H9 (cell line): ENCODE measurements at regions not wholly inside any gene's neighbourhood (a gene's known extent, or its start where the extent isn't known, plus 50 kb on each side); places are given as distances from the start of the nearest gene placed in this dataset.

ENCODE experiments used
- DNase-seq: peaks from one replicate; pipeline ENCODE4 v3.0.0-alpha.2; 2017
- H2AFZ ChIP-seq: one replicate; pipeline ENCODE4 v1.6.1; 2013; ENCODE audit warnings: mild to moderate bottlenecking, low read length, control low read depth, moderate library complexity
- H2AK5ac ChIP-seq: 2 replicates; pipeline ENCODE4 v1.6.1; 2013; ENCODE audit warnings: low read length, control low read depth, mixed read lengths; ENCODE audit not compliant: insufficient read length
- H2BK120ac ChIP-seq: one replicate; pipeline ENCODE4 v1.6.1; 2013; ENCODE audit warnings: low read depth, mild to moderate bottlenecking, low read length, control low read depth, inconsistent platforms; ENCODE audit not compliant: poor library complexity, severe bottlenecking
- H2BK12ac ChIP-seq: 2 replicates; pipeline ENCODE4 v1.6.1; 2013; ENCODE audit warnings: low read length, control low read depth, mixed read lengths, low read depth; ENCODE audit not compliant: insufficient read length
- H2BK15ac ChIP-seq: 2 replicates; pipeline ENCODE4 v1.6.1; 2013; ENCODE audit warnings: low read depth, low read length, control low read depth
- H2BK20ac ChIP-seq: one replicate; pipeline ENCODE4 v1.6.1; 2013; ENCODE audit warnings: low read depth, mild to moderate bottlenecking, low read length, control low read depth, inconsistent platforms; ENCODE audit not compliant: poor library complexity, severe bottlenecking
- H2BK5ac ChIP-seq: 2 replicates; pipeline ENCODE4 v1.6.1; 2013; ENCODE audit warnings: low read length, control low read depth, mixed read lengths; ENCODE audit not compliant: insufficient read length
- H3K14ac ChIP-seq: 2 replicates; pipeline ENCODE4 v1.6.1; 2013; ENCODE audit warnings: low read length, control low read depth; ENCODE audit not compliant: insufficient read depth
- H3K18ac ChIP-seq: 2 replicates; pipeline ENCODE4 v1.6.1; 2013; ENCODE audit warnings: low read depth, mild to moderate bottlenecking, mixed read lengths, low read length, control low read depth; ENCODE audit not compliant: insufficient read length
- H3K23ac ChIP-seq: 2 replicates; pipeline ENCODE4 v1.6.1; 2013; ENCODE audit warnings: low read length, control low read depth, mixed read lengths, low read depth; ENCODE audit not compliant: insufficient read length
- H3K23me2 ChIP-seq: 2 replicates; pipeline ENCODE4 v1.6.1; 2013; ENCODE audit warnings: low read depth, mild to moderate bottlenecking, mixed read lengths, low read length, control low read depth; ENCODE audit not compliant: insufficient read length, poor library complexity, severe bottlenecking
- H3K27ac ChIP-seq: 2 replicates; pipeline ENCODE4 v1.5.1; 2013; ENCODE audit warnings: low read length, control low read depth, mixed read lengths, low read depth; ENCODE audit not compliant: insufficient read length
- H3K27me3 ChIP-seq: 2 replicates; pipeline ENCODE4 v1.6.1; 2013; ENCODE audit warnings: low read length, control low read depth, inconsistent platforms; ENCODE audit not compliant: insufficient read depth
- H3K4ac ChIP-seq: 2 replicates; pipeline ENCODE4 v1.6.1; 2013; ENCODE audit warnings: low read depth, mild to moderate bottlenecking, control low read depth, inconsistent platforms, low read length, moderate library complexity
- H3K4me1 ChIP-seq: 2 replicates; pipeline ENCODE4 v1.6.1; 2013; ENCODE audit warnings: low read length, control low read depth, inconsistent platforms; ENCODE audit not compliant: insufficient read depth
- H3K4me2 ChIP-seq: 2 replicates; pipeline ENCODE4 v1.6.1; 2013; ENCODE audit warnings: low read length, control low read depth, mixed read lengths; ENCODE audit not compliant: insufficient read length, insufficient read depth
- H3K56ac ChIP-seq: 2 replicates; pipeline ENCODE4 v1.6.1; 2013; ENCODE audit warnings: low read depth, mild to moderate bottlenecking, mixed read lengths, low read length, control low read depth; ENCODE audit not compliant: insufficient read length
- H3K79me1 ChIP-seq: 2 replicates; pipeline ENCODE4 v1.6.1; 2013; ENCODE audit warnings: low read depth, mild to moderate bottlenecking, moderate library complexity, low read length, control low read depth, inconsistent platforms; ENCODE audit not compliant: insufficient read depth, poor library complexity, severe bottlenecking
- H3K79me2 ChIP-seq: 2 replicates; pipeline ENCODE4 v1.6.1; 2013; ENCODE audit warnings: low read length, control low read depth, inconsistent platforms; ENCODE audit not compliant: insufficient read depth
- H3K9ac ChIP-seq: 2 replicates; pipeline ENCODE4 v1.6.1; 2013; ENCODE audit warnings: low read length, control low read depth, mixed read lengths; ENCODE audit not compliant: insufficient read length; ENCODE audit errors: extremely low read depth
- H3K9me3 ChIP-seq: one replicate; pipeline ENCODE4 v1.6.1; 2013; ENCODE audit warnings: low read depth, low read length, inconsistent platforms; ENCODE audit not compliant: control insufficient read depth
- H3T11ph ChIP-seq: one replicate; pipeline ENCODE4 v1.6.1; 2013; ENCODE audit warnings: mild to moderate bottlenecking, low read length, control low read depth, inconsistent platforms
- H4K20me1 ChIP-seq: one replicate; pipeline ENCODE4 v1.6.1; 2013; ENCODE audit not compliant: control insufficient read depth, insufficient read length, insufficient read depth
- H4K5ac ChIP-seq: 2 replicates; pipeline ENCODE4 v1.6.1; 2013; ENCODE audit warnings: low read depth, mild to moderate bottlenecking, mixed read lengths, low read length, control low read depth; ENCODE audit not compliant: insufficient read length
- H4K8ac ChIP-seq: replicated peaks from 2 replicates; pipeline ENCODE4 v1.6.1; 2013; ENCODE audit warnings: low read length, control low read depth, mixed read lengths, low read depth; ENCODE audit not compliant: insufficient read length
- H4K91ac ChIP-seq: 2 replicates; pipeline ENCODE4 v1.6.1; 2013; ENCODE audit warnings: low read depth, mild to moderate bottlenecking, moderate library complexity, mixed read lengths, low read length, control low read depth; ENCODE audit not compliant: insufficient read length
- H3K27ac Mint-ChIP-seq, 3 experiments: 2 replicates in 2 of 3; 3 replicates in 1 of 3; pipeline ENCODE4 v1.8.0; 2020 to 2021; ENCODE audit warnings: mixed read lengths in 3 of 3, mild to moderate bottlenecking in 1 of 3, moderate library complexity in 1 of 3
- H3K27me3 Mint-ChIP-seq: 2 replicates; pipeline ENCODE4 v1.8.0; 2021; ENCODE audit warnings: low read depth, mild to moderate bottlenecking, moderate library complexity, mixed read lengths
- H3K36me3 Mint-ChIP-seq, 3 experiments: 2 replicates in 2 of 3; 3 replicates in 1 of 3; pipeline ENCODE4 v1.8.0; 2020 to 2021; ENCODE audit warnings: low read depth in 3 of 3, mixed read lengths in 3 of 3; ENCODE audit not compliant: insufficient read depth in 1 of 3
- H3K4me1 Mint-ChIP-seq, 2 experiments: 2 replicates each; pipeline ENCODE4 v1.8.0; 2020; ENCODE audit warnings: mixed read lengths in 2 of 2
- H3K4me3 Mint-ChIP-seq, 2 experiments: 2 replicates in 1 of 2; 3 replicates in 1 of 2; pipeline ENCODE4 v1.8.0; 2020 to 2021; ENCODE audit warnings: mild to moderate bottlenecking in 2 of 2, mixed read lengths in 2 of 2, moderate library complexity in 1 of 2
- H3K9me3 Mint-ChIP-seq, 2 experiments: 2 replicates in 1 of 2; 3 replicates in 1 of 2; pipeline ENCODE4 v1.8.0; 2020; ENCODE audit warnings: mild to moderate bottlenecking in 2 of 2, mixed read lengths in 2 of 2, moderate library complexity in 1 of 2
- CTCF ChIP-seq: fragments of 200-600 bp; sonication (generic); conservative IDR thresholded peaks from 3 replicates; pipeline ENCODE4 v1.8.0; 2021; ENCODE audit warnings: antibody characterized with exemption, mild to moderate bottlenecking
- WGBS: extraction: QIAGEN DNeasy Blood & Tissue Kit; methylation state at CpG from one replicate; pipeline ENCODE4 v1.1.7; 2013; ENCODE audit warnings: missing lambda C conversion rate, low lambda C conversion rate, mixed read lengths; ENCODE audit not compliant: insufficient read length; ENCODE audit errors: extremely low coverage; 5-methylcytosine and 5-hydroxymethylcytosine counted together

- no peaks in the 10 kb centered on the region for H3K79me1 ChIP-seq
- no peak overlapping the region for H4K91ac ChIP-seq
- H3K9me3 ChIP-seq, result no peaks in the 10 kb centered on the region
- no peak overlapping the region for H3K4ac ChIP-seq
- WGBS, result no CpG with 5 or more reads among the region's 4 CpGs
- H3K27me3 ChIP-seq, result no peaks in the 10 kb centered on the region
- H3K4me2 ChIP-seq, result no peak overlapping the region
- H4K5ac ChIP-seq, result no peak overlapping the region
- H3K56ac ChIP-seq, result no peak overlapping the region
- no peaks in the 10 kb centered on the region for H3K4me1 Mint-ChIP-seq
- H3K27ac Mint-ChIP-seq, result no peak overlapping the region
- no peaks in the 10 kb centered on the region for H3K79me2 ChIP-seq
- H2BK20ac ChIP-seq, result no peak overlapping the region
- no peak overlapping the region for H2AK5ac ChIP-seq
- no peak overlapping the region for H3K9ac ChIP-seq
- H2BK15ac ChIP-seq, result no peak overlapping the region
- H2BK120ac ChIP-seq, result no peak overlapping the region
- no peak overlapping the region for H3K23ac ChIP-seq
- H2BK12ac ChIP-seq, result no peak overlapping the region
- H2AFZ ChIP-seq, result no peak overlapping the region
- no peak for DNase-seq
- H4K8ac ChIP-seq, result no peak overlapping the region
- no peak for TF ChIP-seq CTCF
- no peaks in the 10 kb centered on the region for H4K20me1 ChIP-seq
- peaks cover 8 to 20% of the 10 kb centered on the region in 2 experiments; a peak in 4 of 5 replicates for H3K9me3 Mint-ChIP-seq
- H3T11ph ChIP-seq, result no peak overlapping the region
- H3K23me2 ChIP-seq, result no peaks in the 10 kb centered on the region
- no peak overlapping the region for H3K18ac ChIP-seq
- no peak overlapping the region for H3K14ac ChIP-seq
- H3K4me3 Mint-ChIP-seq, result no peak overlapping the region
- H2BK5ac ChIP-seq, result no peak overlapping the region
- no peaks in the 10 kb centered on the region for H3K36me3 Mint-ChIP-seq
- H3K27me3 Mint-ChIP-seq, result no peaks in the 10 kb centered on the region; the same call in 1 of the 2 replicates
- no peaks in the 10 kb centered on the region for H3K4me1 ChIP-seq
- no peak overlapping the region for H3K27ac ChIP-seq
These were observed 58.0 kb upstream of the SLC25A48 start for GRCh38 chr5:135776457-135776856.
